ENCODE measurements at regions not wholly inside any gene's neighbourhood (a gene's known extent, or its start where the extent isn't known, plus 50 kb on each side); places are given as distances from the start of the nearest gene placed in this dataset.
A peak's percentile ranks its signal among the peaks of the same experiment; 100 is the strongest.

- DNase-seq = peak; percentile 8
These were observed 77.5 kb upstream of the OLFM1 start for GRCh38 chr9:135009794-135010585.

- no peak for DNase-seq
These were observed 76.9 kb upstream of the OLFM1 start for GRCh38 chr9:135010586-135010860.

GRCh38 chr9:135010921-135011320 is 76.5 kb upstream of the OLFM1 start:
- no peak for DNase-seq

GRCh38 chr9:135012166-135012565 is 75.3 kb upstream of the OLFM1 start:
- no peak for DNase-seq

GRCh38 chr9:135014311-135015010 is 73.0 kb upstream of the OLFM1 start:
- DNase-seq = no peak

GRCh38 chr9:135015096-135015495 is 72.4 kb upstream of the OLFM1 start:
- no peak for DNase-seq

GRCh38 chr9:135015565-135015964 is 71.9 kb upstream of the OLFM1 start:
- DNase-seq = no peak

- DNase-seq = no peak
These were observed 71.3 kb upstream of the OLFM1 start for GRCh38 chr9:135016037-135016640.

GRCh38 chr9:135016876-135017275 is 70.6 kb upstream of the OLFM1 start:
- no peak for DNase-seq

- DNase-seq = no peak
These were observed 69.6 kb upstream of the OLFM1 start for GRCh38 chr9:135017899-135018298.

GRCh38 chr9:135018306-135018915 is 69.1 kb upstream of the OLFM1 start:
- peak; percentile 19 for DNase-seq

- DNase-seq = no peak
These were observed 68.2 kb upstream of the OLFM1 start for GRCh38 chr9:135019224-135019623.

- DNase-seq = no peak
These were observed 66.7 kb upstream of the OLFM1 start for GRCh38 chr9:135020481-135021392.

- no peak for DNase-seq
These were observed 66.1 kb upstream of the OLFM1 start for GRCh38 chr9:135021393-135021789.

GRCh38 chr9:135022191-135022870 is 65.1 kb upstream of the OLFM1 start:
- DNase-seq = no peak

GRCh38 chr9:135023088-135023785 is 64.2 kb upstream of the OLFM1 start:
- peak; percentile 45 for DNase-seq

- no peak for DNase-seq
These were observed 63.6 kb upstream of the OLFM1 start for GRCh38 chr9:135023786-135024405.

GRCh38 chr9:135029463-135029862 is 58.0 kb upstream of the OLFM1 start:
- no peak for DNase-seq

- DNase-seq = no peak
These were observed 57.5 kb upstream of the OLFM1 start for GRCh38 chr9:135029871-135030565.

- DNase-seq = no peak
These were observed 56.8 kb upstream of the OLFM1 start for GRCh38 chr9:135030566-135031226.
